NCI-H226 (cell line): ENCODE measurements at regions not wholly inside any gene's neighbourhood (a gene's known extent, or its start where the extent isn't known, plus 50 kb on each side); places are given as distances from the start of the nearest gene placed in this dataset.

Experiments used
- DNase-seq: peaks from one replicate; pipeline ENCODE4 v3.0.0-alpha.2; 2015

DNA sequence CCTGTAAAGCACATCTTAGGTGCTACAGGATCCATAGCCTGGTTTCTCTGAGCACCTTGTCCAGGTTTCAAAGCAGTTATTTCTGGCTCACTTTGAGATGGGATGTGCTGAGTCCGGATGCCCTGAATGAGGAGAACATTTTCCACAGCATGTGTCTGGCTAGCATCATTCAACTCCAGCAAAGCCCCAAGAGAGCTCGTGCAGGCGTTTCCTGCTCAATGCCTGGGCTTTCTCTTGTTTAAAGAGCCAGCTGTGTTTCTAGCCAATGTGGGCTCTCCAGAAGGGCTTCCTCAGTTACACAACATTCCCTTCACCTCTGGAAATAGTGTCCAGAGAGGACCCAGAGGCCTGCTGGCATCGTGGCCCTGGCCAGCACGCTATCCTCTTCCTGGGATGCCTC, 411.7 kb downstream of the DMAC1 start:
- DNase-seq: no peak

DNA sequence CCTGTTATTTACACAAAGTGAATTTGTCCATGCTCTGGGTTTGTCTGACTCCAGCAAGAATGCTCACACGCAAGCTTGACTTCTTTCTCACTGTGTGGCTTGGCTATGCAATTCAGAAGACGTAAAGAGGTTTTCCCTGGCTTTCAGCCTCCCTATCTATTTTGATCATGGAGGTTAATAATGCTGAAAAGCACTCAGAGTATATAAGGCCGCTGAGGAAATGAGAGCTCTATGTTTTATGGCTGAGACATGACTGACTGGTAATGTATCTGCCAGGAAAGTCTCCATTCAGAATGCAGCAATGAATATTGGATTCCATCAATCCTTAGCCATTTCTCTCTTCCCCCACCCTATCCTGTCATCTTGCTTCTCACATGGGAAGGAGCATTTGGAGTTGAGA, 417.3 kb downstream of the DMAC1 start:
- no peak for DNase-seq

- DNase-seq: no peak
Measured at GRCh38 chr9:7377489-7377888, 422.1 kb downstream of the DMAC1 start.

DNA sequence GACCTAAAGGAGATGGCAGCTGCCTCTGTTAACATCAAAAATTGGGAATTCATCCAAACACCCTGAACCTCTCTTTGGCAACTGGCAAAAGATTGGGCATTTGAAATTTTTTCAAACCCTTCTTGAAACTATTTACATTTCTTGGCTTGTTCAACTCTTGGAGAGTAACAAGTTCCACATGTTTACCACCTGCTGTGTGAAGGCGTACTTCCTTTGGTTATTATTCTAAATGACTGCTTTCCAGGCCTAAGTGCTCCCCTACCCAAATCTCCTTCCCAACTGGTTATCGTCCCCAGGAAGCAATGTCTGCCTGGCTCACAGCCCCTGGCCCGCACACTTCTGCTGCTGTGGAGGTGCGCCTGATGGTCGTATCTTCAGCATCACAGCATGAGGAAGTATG, 422.7 kb downstream of the DMAC1 start:
- no peak for DNase-seq

GRCh38 chr9:7376213-7376612, 423.4 kb downstream of the DMAC1 start:
- DNase-seq: no peak

GRCh38 chr9:7375013-7375511, 424.5 kb downstream of the DMAC1 start:
- no peak for DNase-seq

DNA sequence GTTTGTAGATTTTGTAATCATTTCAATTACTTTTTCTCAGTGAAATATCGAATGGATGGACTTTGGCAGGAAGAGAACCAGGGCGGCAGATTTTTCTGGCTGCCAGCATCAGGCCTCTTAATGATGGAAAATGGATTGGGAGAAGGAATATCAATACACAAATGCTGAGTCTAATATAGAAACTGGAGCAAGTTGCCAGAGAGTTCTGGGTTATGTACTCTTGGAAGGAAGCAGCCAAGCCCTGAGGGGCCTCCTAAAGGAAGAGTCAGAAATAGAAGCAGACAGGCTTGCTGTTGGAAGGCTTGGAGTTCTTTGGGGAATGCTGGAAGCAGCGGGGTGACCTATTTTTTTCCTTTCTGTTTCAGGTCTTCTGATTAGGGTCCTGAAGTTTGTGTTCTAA, 428.6 kb downstream of the DMAC1 start:
- DNase-seq: no peak

GRCh38 chr9:7370381-7370780, 429.2 kb downstream of the DMAC1 start:
- no peak for DNase-seq

GRCh38 chr9:7369384-7369821, 430.2 kb downstream of the DMAC1 start:
- DNase-seq: no peak

GRCh38 chr9:7368410-7369292, 430.9 kb downstream of the DMAC1 start:
- DNase-seq: no peak

DNA sequence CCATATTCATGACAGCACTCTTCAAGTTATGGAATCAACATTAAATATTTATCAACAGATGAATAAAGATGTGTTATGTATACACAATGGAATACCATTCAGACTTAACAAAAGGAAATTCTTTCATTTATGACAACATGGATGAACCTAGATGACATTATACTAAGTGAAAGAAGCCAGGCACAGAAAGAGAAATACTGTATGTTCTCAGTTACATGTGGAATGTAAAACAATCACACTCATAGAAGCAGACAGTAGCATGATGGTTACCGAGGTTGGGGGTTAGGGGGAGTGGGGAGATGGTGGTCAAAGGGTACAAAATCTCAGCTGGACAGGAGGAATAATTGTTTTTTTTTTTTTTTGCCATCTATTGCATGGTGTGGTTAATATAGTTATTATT, 431.9 kb downstream of the DMAC1 start:
- DNase-seq: no peak

DNA sequence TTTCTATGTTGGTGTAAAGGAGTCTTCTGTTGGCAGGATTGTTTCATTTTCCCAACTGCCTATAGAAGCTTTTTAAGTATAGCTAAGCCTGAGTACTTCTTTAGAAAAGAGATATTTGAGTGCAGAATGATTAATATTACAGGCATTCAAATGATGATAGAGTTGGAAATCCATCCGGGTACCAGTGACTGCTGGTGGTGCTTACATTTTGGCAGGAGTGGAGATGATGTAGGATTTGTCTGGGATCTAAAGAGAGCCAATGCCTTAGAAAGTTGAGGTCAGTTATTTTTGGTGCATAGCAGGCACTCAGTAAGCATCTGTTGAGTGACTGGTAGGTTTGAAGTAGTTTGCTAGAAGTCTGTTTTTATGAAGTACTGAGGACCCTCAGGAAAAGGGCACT, 433.5 kb downstream of the DMAC1 start:
- DNase-seq: no peak

DNA sequence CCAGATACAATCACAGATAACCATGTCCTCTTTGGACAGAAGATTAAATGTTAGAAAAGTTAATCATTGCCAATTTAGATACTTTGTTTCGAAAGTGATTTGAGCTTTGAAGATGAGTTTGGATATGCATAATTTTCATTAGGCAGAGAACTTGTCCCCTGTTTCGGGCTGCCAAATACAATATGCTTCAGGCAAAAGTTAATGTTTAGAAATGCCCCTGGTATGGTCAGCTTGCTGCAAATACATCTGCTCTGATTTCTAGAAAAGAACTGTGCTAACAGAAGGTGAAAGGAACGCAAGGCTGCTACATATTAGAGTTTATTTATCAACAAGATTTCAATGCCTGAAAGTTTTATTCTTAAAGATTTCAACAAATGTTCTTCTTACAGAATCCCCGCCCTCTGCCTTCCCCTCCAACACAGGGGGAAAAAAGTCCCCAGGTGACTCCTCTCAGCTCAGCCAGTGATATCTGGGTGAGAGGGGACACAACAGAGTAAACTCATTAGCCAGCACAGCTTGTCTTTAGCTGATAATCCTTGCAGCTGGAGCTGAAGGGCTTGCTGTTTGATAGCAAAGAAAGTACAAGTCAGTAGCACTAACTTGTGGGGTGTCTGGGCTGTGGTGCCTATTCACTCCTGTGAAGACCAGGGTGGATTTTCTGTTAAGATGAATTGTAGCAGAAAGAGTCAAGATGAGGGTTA, 435.7 kb downstream of the DMAC1 start:
- no peak for DNase-seq

DNA sequence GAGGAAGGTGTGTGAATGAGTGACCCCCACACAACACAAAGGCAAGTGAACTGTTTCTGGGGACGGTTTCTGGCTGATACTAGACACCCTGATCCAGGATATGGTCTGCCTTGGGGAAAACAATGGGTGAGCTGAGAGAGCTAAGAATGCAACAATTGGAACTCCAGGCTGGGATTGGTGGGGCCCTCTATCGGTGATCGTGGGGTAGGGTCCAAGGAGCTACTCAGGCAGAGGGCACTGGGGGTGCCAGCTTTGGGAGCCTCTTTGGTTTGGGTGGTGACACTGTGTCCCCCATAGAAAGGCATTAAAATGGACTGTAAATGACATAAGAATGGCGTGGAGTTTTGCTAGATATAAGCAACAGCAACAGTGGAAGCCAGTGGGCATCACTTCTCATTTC, 439.1 kb downstream of the DMAC1 start:
- DNase-seq: no peak

DNA sequence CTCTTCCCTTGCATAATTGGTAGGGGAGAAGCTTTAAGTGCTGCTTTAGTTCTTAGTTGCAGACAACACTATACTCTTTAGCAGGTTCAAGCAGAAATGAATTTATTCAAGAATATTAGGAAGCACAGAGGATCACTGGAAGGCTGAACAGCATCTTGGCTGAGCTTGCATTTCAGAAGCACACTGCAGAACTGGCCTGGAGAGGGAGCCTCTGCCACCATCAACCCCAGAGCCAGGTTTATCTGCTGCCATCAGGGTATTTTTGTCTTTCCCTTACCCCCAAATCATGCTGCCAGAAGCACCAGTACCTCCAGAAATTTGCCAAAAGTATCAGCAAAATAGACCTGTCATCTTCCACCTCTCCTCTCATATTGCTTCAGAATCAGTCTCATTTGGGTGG, 440.7 kb downstream of the DMAC1 start:
- no peak for DNase-seq

GRCh38 chr9:7354704-7355103, 444.9 kb downstream of the DMAC1 start:
- no peak for DNase-seq

DNA sequence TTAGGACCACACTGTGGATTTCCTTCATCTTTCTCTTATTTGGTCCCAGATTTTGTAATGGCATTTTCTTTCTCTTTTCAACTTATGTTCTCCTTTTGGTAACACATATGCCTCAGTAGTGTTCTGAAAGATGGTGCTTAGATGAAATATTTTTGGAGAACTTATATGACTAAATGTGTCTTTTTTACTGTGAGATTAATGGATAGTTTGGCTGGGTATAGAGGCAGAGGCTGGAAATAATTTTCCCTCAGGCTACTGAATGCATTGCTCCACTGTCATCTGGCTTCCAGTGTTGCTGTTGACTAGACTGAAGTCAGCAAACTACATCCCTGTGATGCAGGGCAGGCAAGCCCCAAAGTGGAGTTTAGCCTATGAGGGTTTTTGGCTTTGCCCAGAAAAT, 450.9 kb downstream of the DMAC1 start:
- DNase-seq: no peak

DNA sequence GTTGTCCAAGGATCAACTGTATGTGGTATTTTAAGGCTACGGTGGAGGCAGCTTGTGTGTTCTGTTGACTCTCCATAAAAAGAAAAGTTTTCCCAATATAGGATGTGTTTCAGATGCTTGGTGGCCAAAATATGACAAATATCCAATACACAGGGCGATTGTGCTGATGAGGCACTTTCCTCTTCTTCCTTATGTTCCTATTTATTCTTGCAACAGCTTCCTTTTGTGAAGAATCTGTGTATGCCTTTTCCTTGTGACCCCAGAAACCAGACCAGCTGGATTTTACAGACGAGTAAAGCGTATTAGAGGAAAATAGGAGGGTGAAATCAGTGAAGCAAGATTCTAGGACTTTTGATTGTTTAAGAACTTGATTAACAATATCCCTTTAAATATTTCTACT, 452.0 kb downstream of the DMAC1 start:
- DNase-seq: no peak

- DNase-seq: no peak
Measured at GRCh38 chr9:7346144-7346543, 453.4 kb downstream of the DMAC1 start.

DNA sequence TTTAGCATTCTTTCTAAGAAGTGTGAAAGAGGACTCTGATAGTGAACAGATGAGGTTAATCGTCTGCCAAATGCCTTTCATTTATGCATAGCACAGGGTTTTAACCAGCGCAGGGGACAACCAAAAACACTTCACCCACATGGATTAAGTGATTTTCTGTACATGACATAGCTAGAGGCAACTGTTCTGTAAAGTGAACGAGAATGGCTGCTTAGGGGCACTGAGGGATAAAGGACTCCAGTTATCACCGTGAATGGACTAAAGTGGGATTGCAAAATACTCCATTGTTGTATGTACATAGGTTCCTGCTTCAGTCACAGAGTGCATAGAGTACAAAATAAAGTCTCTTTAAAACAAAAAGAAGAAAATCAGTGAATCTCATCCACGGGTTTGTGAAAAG, 456.8 kb downstream of the DMAC1 start:
- DNase-seq: no peak

DNA sequence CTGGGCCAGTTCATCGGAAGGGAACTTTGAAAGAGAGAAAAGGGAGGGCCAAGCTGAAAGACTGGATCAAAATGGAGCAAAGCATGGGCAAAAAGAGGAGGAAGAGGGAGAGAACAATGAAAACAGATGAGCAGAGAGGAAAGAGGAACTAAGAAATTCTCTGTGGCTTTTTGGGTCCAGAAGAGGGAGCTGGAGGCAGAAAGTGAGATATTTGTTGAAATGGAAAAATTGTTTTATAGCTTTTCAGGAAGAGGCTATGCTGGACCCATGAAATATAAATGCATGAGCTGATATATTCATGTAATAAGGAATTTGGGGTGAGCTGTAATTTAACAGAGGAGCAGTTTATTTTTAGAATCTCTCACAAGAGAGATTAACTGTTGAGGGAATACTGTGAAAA, 457.3 kb downstream of the DMAC1 start:
- DNase-seq: no peak

DNA sequence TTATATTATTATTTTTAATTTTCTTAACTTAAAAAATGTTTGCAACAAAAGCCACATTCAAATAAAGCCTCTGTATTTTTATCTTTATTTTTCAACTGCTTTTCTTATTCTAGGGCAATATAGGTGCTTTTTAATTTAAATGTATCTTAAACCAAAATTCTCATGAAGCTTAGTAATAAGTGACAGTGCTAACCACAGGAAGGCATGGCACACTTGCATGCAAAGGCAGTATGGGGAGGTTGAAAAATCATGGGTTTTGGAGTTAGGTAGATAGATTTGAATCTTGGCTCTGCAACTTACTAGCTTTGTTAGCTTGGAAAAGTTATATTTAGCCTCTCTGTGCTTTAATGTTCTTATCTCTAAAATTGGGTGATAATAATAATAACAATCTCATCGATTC, 458.0 kb downstream of the DMAC1 start:
- DNase-seq: no peak

DNA sequence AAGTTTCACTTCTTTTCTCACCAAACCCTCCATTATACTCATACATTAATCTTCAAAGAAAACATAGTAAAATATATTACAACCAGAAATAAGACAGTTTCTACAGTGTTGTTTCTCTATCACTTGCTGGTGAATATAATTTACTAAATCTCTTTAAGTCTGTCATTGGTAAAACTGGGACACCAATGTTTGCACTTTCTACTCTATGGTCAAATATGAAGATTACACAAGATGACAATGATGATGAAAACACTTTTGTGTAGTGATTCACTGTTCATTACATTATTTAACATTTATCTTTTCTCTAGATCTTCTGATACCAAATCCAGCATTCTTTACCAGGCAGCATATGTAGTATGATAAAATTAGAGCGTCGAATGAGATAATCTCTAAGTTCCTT, 459.1 kb downstream of the DMAC1 start:
- DNase-seq: no peak

DNA sequence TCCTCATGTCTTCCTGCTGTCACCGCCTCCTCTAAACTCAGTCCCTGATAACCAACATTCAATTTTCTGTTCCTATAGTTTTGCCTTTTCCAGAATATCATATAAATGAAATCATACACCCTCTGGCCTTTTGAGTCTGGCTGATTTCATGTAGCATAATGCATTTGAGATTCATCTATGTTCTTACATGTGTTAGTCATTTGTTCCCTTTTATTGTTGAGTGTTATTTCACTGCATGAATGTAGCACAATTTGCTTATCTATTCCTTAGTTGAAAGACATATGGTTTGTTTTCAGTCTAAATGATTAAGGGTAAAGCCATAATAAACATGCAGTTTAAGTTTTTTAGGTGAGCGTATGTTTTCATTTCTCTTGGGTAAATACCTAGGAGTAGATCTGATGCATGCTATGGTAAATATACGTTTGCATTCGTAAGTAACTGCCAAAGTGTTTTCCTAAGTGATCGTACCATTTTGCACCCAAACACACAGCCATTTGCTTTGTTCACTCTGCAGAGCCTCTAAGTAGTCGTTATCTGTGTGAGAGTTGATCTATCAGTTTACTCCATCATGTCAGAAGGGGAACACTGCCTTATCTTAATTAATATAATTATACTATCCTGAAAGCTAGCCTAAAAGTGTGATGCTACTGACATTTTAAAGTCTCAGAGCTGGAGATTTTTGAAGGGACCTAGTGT, 460.8 kb downstream of the DMAC1 start:
- no peak for DNase-seq
